Liver (tissue), 8 donors: ENCODE measurements at regions not wholly inside any gene's neighbourhood (a gene's known extent, or its start where the extent isn't known, plus 50 kb on each side); places are given as distances from the start of the nearest gene placed in this dataset.

Experiments used
- DNase-seq: peaks from one replicate; pipeline ENCODE4 v3.0.0-alpha.2; 2017; ENCODE audit warnings: low spot score
- H3K27ac ChIP-seq, 2 donors: one replicate each; pipeline ENCODE4 v1.7.0; 2013; ENCODE audit warnings: inconsistent platforms in 2 of 2, low read length in 2 of 2, control low read depth in 1 of 2, low read depth in 1 of 2, mild to moderate bottlenecking in 1 of 2
- H3K27me3 ChIP-seq, 4 donors: one replicate each; pipeline versions ENCODE4 v1.6.1 to v1.7.0; 2013; ENCODE audit warnings: low read length in 3 of 4, inconsistent platforms in 1 of 4, mild to moderate bottlenecking in 1 of 4, moderate library complexity in 1 of 4; ENCODE audit not compliant: control insufficient read depth in 4 of 4, insufficient read depth in 4 of 4
- H3K36me3 ChIP-seq, 4 donors: one replicate each; pipeline versions ENCODE4 v1.6.1 to v1.7.0; 2013; ENCODE audit warnings: low read length in 3 of 4, mild to moderate bottlenecking in 3 of 4, low read depth in 1 of 4, moderate library complexity in 1 of 4; ENCODE audit not compliant: control insufficient read depth in 4 of 4, insufficient read depth in 3 of 4
- H3K4me1 ChIP-seq, 4 donors: one replicate each; pipeline versions ENCODE4 v1.6.1 to v1.7.0; 2013; ENCODE audit warnings: low read length in 3 of 4, mild to moderate bottlenecking in 3 of 4, moderate library complexity in 1 of 4; ENCODE audit not compliant: control insufficient read depth in 4 of 4, insufficient read depth in 4 of 4
- H3K4me3 ChIP-seq, 3 donors: one replicate each; pipeline versions ENCODE4 v1.6.1 to v1.7.0; 2013; ENCODE audit warnings: low read length in 3 of 3, control low read depth in 1 of 3, low read depth in 1 of 3, mild to moderate bottlenecking in 1 of 3
- H3K9ac ChIP-seq, 2 donors: one replicate each; pipeline ENCODE4 v1.7.0; 2013; ENCODE audit warnings: low read length in 2 of 2, mild to moderate bottlenecking in 2 of 2, moderate library complexity in 2 of 2, control low read depth in 1 of 2, low read depth in 1 of 2
- H3K9me3 ChIP-seq, 4 donors: one replicate each; pipeline versions ENCODE4 v1.6.1 to v1.7.0; 2013; ENCODE audit warnings: low read length in 3 of 4; ENCODE audit not compliant: control insufficient read depth in 4 of 4
- EGR1 ChIP-seq, 2 donors: IDR thresholded peaks; 2 replicates each; pipeline ENCODE4 v1.6.1; 2016 to 2018; ENCODE audit warnings: antibody characterized with exemption in 2 of 2, low read depth in 2 of 2
- FOXA1 ChIP-seq: IDR thresholded peaks from 2 replicates; pipeline ENCODE4 v1.6.1; 2016; ENCODE audit warnings: antibody characterized with exemption
- FOXA2 ChIP-seq: IDR thresholded peaks from 2 replicates; pipeline ENCODE4 v1.6.1; 2016; ENCODE audit warnings: antibody characterized with exemption
- GABPA ChIP-seq, 2 donors: IDR thresholded peaks in 1 of 2; conservative IDR thresholded peaks in 1 of 2; 2 replicates each; pipeline ENCODE4 v1.6.1; 2016; ENCODE audit warnings: antibody characterized with exemption in 2 of 2, mild to moderate bottlenecking in 1 of 2, moderate library complexity in 1 of 2
- HNF4A ChIP-seq, 2 donors: conservative IDR thresholded peaks; 2 replicates each; pipeline ENCODE4 v1.6.1; 2016; ENCODE audit warnings: antibody characterized with exemption in 2 of 2, mild to moderate bottlenecking in 2 of 2
- HNF4G ChIP-seq: IDR thresholded peaks from 2 replicates; pipeline ENCODE4 v1.6.1; 2016; ENCODE audit warnings: antibody characterized with exemption
- JUND ChIP-seq, 2 donors: IDR thresholded peaks; 2 replicates each; pipeline ENCODE4 v1.6.1; 2016; ENCODE audit warnings: antibody characterized with exemption in 2 of 2
- NR2F2 ChIP-seq: IDR thresholded peaks from 2 replicates; pipeline ENCODE4 v1.6.1; 2016; ENCODE audit warnings: antibody characterized with exemption
- RXRA ChIP-seq, 2 donors: IDR thresholded peaks; 2 replicates each; pipeline ENCODE4 v1.6.1; 2017 to 2018; ENCODE audit warnings: antibody characterized with exemption in 2 of 2, mild to moderate bottlenecking in 1 of 2
- SP1 ChIP-seq: IDR thresholded peaks from 2 replicates; pipeline ENCODE4 v1.6.1; 2018; ENCODE audit warnings: antibody characterized with exemption, mild to moderate bottlenecking
- TAF1 ChIP-seq: conservative IDR thresholded peaks from 2 replicates; pipeline ENCODE4 v1.6.1; 2016; ENCODE audit warnings: antibody characterized with exemption, mild to moderate bottlenecking
- YY1 ChIP-seq: IDR thresholded peaks from 2 replicates; pipeline ENCODE4 v1.6.1; 2016; ENCODE audit warnings: antibody characterized with exemption, mild to moderate bottlenecking
- WGBS: extraction: QIAGEN DNeasy Blood & Tissue Kit; methylation state at CpG from one replicate; pipeline ENCODE4 v1.1.7; 2013; 5-methylcytosine and 5-hydroxymethylcytosine counted together
- TF ChIP-seq, protein P1 (sequence below): IDR thresholded peaks from 2 replicates; pipeline ENCODE4 v1.6.1; 2016; ENCODE audit warnings: antibody characterized with exemption, mild to moderate bottlenecking
- TF ChIP-seq, protein P2 (sequence below): IDR thresholded peaks from 2 replicates; pipeline ENCODE4 v1.6.1; 2016; ENCODE audit warnings: antibody characterized with exemption
- TF ChIP-seq, protein P3 (sequence below): IDR thresholded peaks from 2 replicates; pipeline ENCODE4 v1.6.1; 2016; ENCODE audit warnings: antibody characterized with exemption
- TF ChIP-seq, protein P4 (sequence below): fragments of 150-350 bp; IDR thresholded peaks from 2 replicates; pipeline ENCODE4 v1.5.1; 2017; ENCODE audit warnings: improper control_type of control experiment, low read depth, low read length; ENCODE audit not compliant: missing input control
- TF ChIP-seq, protein P5 (sequence below): IDR thresholded peaks from 2 replicates; pipeline ENCODE4 v1.6.1; 2016; ENCODE audit warnings: antibody characterized with exemption
- donor health status: healthy.
- donor health status: healthy.
- donor health status: healthy.
- donor health status: healthy.
- donor health status: healthy.

DNA sequence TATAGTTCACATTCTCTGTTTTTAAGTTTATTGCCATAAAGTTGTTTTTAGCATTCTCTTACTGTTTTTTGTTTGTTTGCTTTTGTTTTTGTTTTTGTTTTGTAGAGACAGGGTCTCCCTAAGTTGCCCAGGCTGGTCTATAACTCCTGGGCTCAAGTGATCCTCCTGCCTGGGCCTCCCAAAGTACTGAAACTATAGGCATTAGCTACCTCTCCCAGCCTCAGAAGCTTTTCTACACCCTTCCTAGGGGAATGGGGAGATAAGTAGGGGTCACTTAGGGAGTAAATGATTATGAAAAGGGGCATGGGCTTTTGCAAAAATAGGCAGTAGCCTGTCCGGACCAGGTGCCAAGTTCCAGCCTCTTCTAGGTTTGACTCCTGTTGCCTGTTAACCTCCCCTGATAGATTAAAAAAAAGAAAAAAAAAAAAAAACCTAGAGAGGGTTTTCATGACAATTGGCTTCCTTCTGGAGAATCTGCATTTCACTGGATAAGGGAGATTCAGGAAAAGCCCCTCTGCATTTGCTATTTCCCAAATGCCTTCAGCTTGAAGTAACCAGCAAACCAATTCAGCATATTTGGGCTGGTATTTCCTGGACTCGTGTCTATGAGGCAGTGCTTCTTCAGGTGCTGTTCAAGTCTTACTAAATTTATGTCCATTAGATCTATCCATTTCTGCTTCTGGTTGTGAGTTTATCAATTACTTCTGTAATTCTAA, 216.8 kb downstream of the TM9SF2 start:
- no peak overlapping the region for H3K9ac ChIP-seq
- TF ChIP-seq, protein P1, sequence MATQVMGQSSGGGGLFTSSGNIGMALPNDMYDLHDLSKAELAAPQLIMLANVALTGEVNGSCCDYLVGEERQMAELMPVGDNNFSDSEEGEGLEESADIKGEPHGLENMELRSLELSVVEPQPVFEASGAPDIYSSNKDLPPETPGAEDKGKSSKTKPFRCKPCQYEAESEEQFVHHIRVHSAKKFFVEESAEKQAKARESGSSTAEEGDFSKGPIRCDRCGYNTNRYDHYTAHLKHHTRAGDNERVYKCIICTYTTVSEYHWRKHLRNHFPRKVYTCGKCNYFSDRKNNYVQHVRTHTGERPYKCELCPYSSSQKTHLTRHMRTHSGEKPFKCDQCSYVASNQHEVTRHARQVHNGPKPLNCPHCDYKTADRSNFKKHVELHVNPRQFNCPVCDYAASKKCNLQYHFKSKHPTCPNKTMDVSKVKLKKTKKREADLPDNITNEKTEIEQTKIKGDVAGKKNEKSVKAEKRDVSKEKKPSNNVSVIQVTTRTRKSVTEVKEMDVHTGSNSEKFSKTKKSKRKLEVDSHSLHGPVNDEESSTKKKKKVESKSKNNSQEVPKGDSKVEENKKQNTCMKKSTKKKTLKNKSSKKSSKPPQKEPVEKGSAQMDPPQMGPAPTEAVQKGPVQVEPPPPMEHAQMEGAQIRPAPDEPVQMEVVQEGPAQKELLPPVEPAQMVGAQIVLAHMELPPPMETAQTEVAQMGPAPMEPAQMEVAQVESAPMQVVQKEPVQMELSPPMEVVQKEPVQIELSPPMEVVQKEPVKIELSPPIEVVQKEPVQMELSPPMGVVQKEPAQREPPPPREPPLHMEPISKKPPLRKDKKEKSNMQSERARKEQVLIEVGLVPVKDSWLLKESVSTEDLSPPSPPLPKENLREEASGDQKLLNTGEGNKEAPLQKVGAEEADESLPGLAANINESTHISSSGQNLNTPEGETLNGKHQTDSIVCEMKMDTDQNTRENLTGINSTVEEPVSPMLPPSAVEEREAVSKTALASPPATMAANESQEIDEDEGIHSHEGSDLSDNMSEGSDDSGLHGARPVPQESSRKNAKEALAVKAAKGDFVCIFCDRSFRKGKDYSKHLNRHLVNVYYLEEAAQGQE: no peak
- TF ChIP-seq YY1 (no peak), EGR1 (IDR thresholded peaks at IDR 0.05; ENCODE audit: low read depth in 2 of 2) (no peak), FOXA2 (no peak), HNF4A (conservative IDR thresholded peaks at IDR 0.05) (no peak), SP1 (no peak), RXRA (IDR thresholded peaks at IDR 0.05) (no peak), GABPA (IDR thresholded peaks at IDR 0.05 in 1 of 2, conservative IDR thresholded peaks at IDR 0.05 in 1 of 2) (no peak), TAF1 (no peak), FOXA1 (no peak), HNF4G (no peak), JUND (IDR thresholded peaks at IDR 0.05) (no peak)
- TF ChIP-seq, protein P2, sequence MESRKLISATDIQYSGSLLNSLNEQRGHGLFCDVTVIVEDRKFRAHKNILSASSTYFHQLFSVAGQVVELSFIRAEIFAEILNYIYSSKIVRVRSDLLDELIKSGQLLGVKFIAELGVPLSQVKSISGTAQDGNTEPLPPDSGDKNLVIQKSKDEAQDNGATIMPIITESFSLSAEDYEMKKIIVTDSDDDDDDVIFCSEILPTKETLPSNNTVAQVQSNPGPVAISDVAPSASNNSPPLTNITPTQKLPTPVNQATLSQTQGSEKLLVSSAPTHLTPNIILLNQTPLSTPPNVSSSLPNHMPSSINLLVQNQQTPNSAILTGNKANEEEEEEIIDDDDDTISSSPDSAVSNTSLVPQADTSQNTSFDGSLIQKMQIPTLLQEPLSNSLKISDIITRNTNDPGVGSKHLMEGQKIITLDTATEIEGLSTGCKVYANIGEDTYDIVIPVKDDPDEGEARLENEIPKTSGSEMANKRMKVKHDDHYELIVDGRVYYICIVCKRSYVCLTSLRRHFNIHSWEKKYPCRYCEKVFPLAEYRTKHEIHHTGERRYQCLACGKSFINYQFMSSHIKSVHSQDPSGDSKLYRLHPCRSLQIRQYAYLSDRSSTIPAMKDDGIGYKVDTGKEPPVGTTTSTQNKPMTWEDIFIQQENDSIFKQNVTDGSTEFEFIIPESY: no peak
- TF ChIP-seq, protein P3, sequence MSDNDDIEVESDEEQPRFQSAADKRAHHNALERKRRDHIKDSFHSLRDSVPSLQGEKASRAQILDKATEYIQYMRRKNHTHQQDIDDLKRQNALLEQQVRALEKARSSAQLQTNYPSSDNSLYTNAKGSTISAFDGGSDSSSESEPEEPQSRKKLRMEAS: no peak
- TF ChIP-seq, protein P4, sequence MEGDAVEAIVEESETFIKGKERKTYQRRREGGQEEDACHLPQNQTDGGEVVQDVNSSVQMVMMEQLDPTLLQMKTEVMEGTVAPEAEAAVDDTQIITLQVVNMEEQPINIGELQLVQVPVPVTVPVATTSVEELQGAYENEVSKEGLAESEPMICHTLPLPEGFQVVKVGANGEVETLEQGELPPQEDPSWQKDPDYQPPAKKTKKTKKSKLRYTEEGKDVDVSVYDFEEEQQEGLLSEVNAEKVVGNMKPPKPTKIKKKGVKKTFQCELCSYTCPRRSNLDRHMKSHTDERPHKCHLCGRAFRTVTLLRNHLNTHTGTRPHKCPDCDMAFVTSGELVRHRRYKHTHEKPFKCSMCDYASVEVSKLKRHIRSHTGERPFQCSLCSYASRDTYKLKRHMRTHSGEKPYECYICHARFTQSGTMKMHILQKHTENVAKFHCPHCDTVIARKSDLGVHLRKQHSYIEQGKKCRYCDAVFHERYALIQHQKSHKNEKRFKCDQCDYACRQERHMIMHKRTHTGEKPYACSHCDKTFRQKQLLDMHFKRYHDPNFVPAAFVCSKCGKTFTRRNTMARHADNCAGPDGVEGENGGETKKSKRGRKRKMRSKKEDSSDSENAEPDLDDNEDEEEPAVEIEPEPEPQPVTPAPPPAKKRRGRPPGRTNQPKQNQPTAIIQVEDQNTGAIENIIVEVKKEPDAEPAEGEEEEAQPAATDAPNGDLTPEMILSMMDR: no peak
- H3K27ac ChIP-seq: no peak overlapping the region
- no peaks in the 10 kb centered on the region for H3K27me3 ChIP-seq
- no peaks in the 10 kb centered on the region for H3K36me3 ChIP-seq
- no peak for DNase-seq
- H3K4me3 ChIP-seq: no peak overlapping the region
- peaks cover 0 to 7% (median 0%) of the 10 kb centered on the region in 4 donors for H3K4me1 ChIP-seq
- H3K9me3 ChIP-seq: no peaks in the 10 kb centered on the region
- 88% methylated on average over 2 of the region's 2 CpGs for WGBS

DNA sequence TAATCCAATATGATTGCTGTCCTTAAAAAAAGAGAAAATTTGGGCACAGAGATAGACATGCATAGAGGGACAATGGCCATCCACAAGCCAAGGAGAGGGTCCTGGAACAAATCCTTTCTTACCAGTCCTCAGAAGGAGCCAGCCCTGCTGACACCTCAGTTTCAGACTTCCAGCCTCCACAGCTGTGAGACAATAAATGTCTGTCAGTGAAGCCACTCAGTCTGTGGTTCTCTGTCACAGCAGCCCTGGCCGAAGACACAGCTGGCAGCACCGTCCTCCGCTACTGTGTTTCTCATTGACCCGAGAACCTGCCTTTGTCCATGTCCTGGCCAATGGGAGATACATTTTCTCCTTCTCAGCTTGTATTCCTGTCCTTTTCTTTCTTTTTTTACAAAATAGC, 207.9 kb downstream of the TM9SF2 start:
- H3K9ac ChIP-seq: no peak overlapping the region
- TF ChIP-seq, protein P5, sequence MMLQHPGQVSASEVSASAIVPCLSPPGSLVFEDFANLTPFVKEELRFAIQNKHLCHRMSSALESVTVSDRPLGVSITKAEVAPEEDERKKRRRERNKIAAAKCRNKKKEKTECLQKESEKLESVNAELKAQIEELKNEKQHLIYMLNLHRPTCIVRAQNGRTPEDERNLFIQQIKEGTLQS: no peak
- TF ChIP-seq NR2F2 (no peak), TAF1 (no peak), YY1 (no peak), FOXA1 (no peak)
- TF ChIP-seq, protein P4: no peak
- TF ChIP-seq, protein P3: no peak
- WGBS: 94% methylated on average over 4 of the region's 4 CpGs
- H3K4me3 ChIP-seq: no peak overlapping the region
- no peaks in the 10 kb centered on the region for H3K27me3 ChIP-seq
- no peak for DNase-seq
- H3K9me3 ChIP-seq: no peaks in the 10 kb centered on the region
- peaks cover 0 to 2% (median 0%) of the 10 kb centered on the region in 4 donors for H3K36me3 ChIP-seq
- no peak overlapping the region for H3K27ac ChIP-seq
- no peaks in the 10 kb centered on the region for H3K4me1 ChIP-seq
